ENCODE measurements at regions not wholly inside any gene's neighbourhood (a gene's known extent, or its start where the extent isn't known, plus 50 kb on each side); places are given as distances from the start of the nearest gene placed in this dataset.

DNA sequence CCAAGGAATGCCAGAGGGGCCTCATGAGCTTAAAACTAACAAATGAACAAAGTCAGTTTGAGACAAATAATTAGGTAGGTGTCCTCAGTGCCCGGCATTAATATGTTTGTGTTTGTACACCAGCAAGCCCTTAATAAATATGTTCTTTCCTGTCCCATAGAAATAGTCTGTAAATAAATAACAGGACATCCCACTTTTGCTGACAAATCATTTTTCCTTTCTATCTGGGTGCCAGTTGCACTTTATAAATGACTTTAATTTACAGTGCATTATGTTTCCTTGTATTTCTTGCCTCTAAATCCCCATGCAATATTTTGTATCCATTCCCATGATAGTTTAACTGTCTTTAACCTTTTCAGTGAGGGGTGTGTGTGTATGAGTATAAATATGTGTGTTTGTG lies 170.3 kb downstream of the CBLN1 start:
- Mint-ChIP-seq H3K27ac (no peak overlapping the region), H3K36me3 (no peaks in the 10 kb centered on the region), H3K4me3 (no peak overlapping the region), H3K27me3 (no peaks in the 10 kb centered on the region), H3K9me3 (ENCODE audit: low read depth) (peaks cover 2% of the 10 kb centered on the region), H3K4me1 (no peaks in the 10 kb centered on the region)
- CTCF ChIA-PET = no interaction called here
- no peak for DNase-seq
- ATAC-seq = no peak

GRCh38 chr16:49108611-49109010 lies 173.0 kb downstream of the CBLN1 start:
- Mint-ChIP-seq H3K4me1 (no peaks in the 10 kb centered on the region), H3K9me3 (ENCODE audit: low read depth) (peaks cover 7% of the 10 kb centered on the region), H3K4me3 (no peak overlapping the region), H3K36me3 (no peaks in the 10 kb centered on the region), H3K27ac (no peak overlapping the region), H3K27me3 (no peaks in the 10 kb centered on the region)
- ATAC-seq = no peak
- CTCF ChIA-PET = no interaction called here
- no peak for DNase-seq

- H3K9me3 Mint-ChIP-seq (ENCODE audit: low read depth) = peaks cover 10% of the 10 kb centered on the region
- no peaks in the 10 kb centered on the region for H3K27me3 Mint-ChIP-seq
- H3K4me3 Mint-ChIP-seq = no peak overlapping the region
- DNase-seq = no peak
- no peaks in the 10 kb centered on the region for H3K36me3 Mint-ChIP-seq
- ATAC-seq = no peak
- no peaks in the 10 kb centered on the region for H3K4me1 Mint-ChIP-seq
- H3K27ac Mint-ChIP-seq = no peak overlapping the region
- CTCF ChIA-PET = no interaction called here
These were observed 178.3 kb downstream of the CBLN1 start for GRCh38 chr16:49103298-49103697.

- no peaks in the 10 kb centered on the region for H3K27me3 Mint-ChIP-seq
- H3K4me1 Mint-ChIP-seq = no peaks in the 10 kb centered on the region
- H3K36me3 Mint-ChIP-seq = no peaks in the 10 kb centered on the region
- H3K9me3 Mint-ChIP-seq (ENCODE audit: low read depth) = peaks cover 10% of the 10 kb centered on the region
- no peak overlapping the region for H3K27ac Mint-ChIP-seq
- CTCF ChIA-PET = no interaction called here
- ATAC-seq (no peak), DNase-seq (no peak)
- no peak overlapping the region for H3K4me3 Mint-ChIP-seq
These were observed 179.6 kb downstream of the CBLN1 start for GRCh38 chr16:49101997-49102396.

DNA sequence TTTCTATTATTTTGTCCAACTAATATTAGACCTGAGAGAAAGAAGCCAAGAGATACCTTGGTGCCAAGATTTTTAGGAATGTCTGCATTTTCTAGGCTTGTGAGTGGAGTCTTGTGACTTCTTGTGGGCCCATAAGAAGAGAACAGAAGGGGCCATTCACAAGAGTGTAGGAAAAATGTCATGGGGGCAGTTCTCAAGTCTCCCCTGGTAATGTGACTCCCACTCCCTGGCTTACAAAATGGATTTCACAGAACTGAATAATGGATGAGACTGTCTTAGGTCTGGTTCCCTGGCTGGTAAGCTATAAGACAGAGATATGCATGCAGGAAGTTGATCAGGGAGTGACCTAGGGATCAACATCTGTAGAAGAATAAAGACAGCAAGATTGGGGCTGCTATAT lies 181.3 kb downstream of the CBLN1 start:
- no peaks in the 10 kb centered on the region for H3K27me3 Mint-ChIP-seq
- no peak overlapping the region for H3K4me3 Mint-ChIP-seq
- H3K9me3 Mint-ChIP-seq (ENCODE audit: low read depth) = peaks cover 8% of the 10 kb centered on the region
- DNase-seq (no peak), ATAC-seq (no peak)
- CTCF ChIA-PET = no interaction called here
- H3K4me1 Mint-ChIP-seq = no peaks in the 10 kb centered on the region
- no peaks in the 10 kb centered on the region for H3K36me3 Mint-ChIP-seq
- no peak overlapping the region for H3K27ac Mint-ChIP-seq

GRCh38 chr16:49097964-49098363 lies 183.7 kb downstream of the CBLN1 start:
- CTCF ChIA-PET = no interaction called here
- no peak overlapping the region for H3K27ac Mint-ChIP-seq
- DNase-seq (no peak), ATAC-seq (no peak)
- H3K4me1 Mint-ChIP-seq = no peaks in the 10 kb centered on the region
- no peaks in the 10 kb centered on the region for H3K27me3 Mint-ChIP-seq
- peaks cover 3% of the 10 kb centered on the region for H3K9me3 Mint-ChIP-seq (ENCODE audit: low read depth)
- no peaks in the 10 kb centered on the region for H3K36me3 Mint-ChIP-seq
- H3K4me3 Mint-ChIP-seq = no peak overlapping the region

DNA sequence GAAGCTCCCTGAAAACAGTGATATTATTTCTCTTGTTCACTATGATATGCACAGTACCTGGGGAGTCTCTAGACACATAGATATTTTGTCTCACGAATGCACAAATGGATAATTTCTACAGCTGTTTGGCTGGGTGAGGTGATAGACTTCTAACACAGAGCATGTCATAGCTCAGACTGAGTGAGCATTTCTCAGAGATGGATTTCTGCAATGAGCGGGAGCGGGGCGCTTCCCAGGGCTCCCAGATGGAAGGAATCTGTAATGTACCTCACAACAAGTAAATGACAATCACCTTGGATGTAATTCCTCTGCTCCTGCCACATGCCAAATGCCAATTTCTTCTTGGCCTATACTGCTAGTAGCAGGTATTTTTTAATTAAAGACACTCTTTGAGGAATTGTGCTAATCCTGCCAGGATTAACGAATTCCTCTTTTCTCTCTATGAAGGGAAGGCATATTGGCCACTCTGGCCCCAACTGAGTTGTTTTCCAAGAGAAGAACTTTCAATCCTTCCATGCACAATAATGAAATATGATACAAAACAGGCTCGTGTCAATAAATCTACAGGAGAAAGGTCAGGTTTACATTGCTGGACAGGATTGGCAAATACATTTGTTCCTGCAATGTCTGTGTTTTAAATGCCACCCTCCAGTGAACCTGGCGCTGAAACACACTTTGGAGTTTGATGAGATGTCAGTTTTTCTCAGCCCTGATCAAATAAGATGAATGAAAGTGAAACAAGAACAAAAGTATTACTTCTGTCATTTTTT lies 185.3 kb downstream of the CBLN1 start:
- CTCF ChIA-PET = no interaction called here

DNA sequence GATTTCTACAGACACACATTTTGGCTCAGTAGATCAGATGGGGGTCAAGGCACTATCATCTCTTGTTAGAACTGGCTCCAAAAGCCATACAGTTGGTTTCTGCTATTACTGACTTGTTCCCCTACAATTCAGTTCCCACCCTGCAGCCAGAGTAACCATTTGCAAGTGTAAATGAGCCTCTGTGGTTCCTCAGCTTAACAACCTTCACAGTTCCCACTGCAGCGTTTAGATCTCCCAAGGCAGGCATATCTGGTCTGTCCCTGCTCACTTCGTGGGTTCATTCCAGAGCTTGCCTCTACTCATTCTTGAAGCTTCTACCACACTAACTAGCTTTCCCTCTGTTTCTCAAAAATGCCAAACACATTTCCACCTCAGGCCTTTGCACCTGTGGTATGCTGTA lies 186.1 kb downstream of the CBLN1 start:
- Mint-ChIP-seq H3K27ac (no peak overlapping the region), H3K27me3 (no peaks in the 10 kb centered on the region), H3K4me1 (no peaks in the 10 kb centered on the region), H3K4me3 (no peak overlapping the region), H3K9me3 (ENCODE audit: low read depth) (peaks cover 2% of the 10 kb centered on the region), H3K36me3 (no peaks in the 10 kb centered on the region)
- DNase-seq = no peak
- no peak for ATAC-seq
- CTCF ChIA-PET = no interaction called here

More for the DNA sequence above, 185.3 kb downstream of the CBLN1 start:
- H3K27ac Mint-ChIP-seq = no peak overlapping the region
- H3K4me3 Mint-ChIP-seq = no peak overlapping the region
- peaks cover 2% of the 10 kb centered on the region for H3K9me3 Mint-ChIP-seq (ENCODE audit: low read depth)
- no peaks in the 10 kb centered on the region for H3K27me3 Mint-ChIP-seq
- DNase-seq = no peak
- no peaks in the 10 kb centered on the region for H3K4me1 Mint-ChIP-seq
- no peaks in the 10 kb centered on the region for H3K36me3 Mint-ChIP-seq
- ATAC-seq = no peak

GRCh38 chr16:49094471-49094870 lies 187.2 kb downstream of the CBLN1 start:
- Mint-ChIP-seq H3K27ac (no peak overlapping the region), H3K9me3 (ENCODE audit: low read depth) (no peaks in the 10 kb centered on the region), H3K27me3 (no peaks in the 10 kb centered on the region), H3K4me1 (no peaks in the 10 kb centered on the region), H3K36me3 (no peaks in the 10 kb centered on the region), H3K4me3 (no peak overlapping the region)
- DNase-seq (no peak), ATAC-seq (no peak)
- CTCF ChIA-PET = no interaction called here

DNA sequence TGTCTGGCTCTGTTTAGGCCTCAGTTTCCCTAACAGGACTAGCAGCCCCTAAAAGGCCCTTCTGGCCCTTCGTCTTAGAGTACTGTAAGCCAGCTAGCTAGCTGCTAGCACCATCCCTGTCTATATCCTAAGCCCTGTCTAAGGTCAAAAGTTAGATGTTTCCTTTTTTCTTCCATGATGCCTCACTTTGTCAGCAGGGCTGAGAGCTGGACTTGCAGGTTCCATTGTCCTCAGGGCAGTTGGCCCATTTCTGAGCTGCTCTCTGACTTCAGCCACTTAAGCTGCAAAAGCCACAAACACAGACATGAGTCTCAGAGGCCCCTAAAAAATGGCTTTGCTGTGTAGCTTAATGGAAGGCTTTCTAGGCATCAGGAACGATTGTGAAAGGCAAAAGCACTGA lies 187.7 kb downstream of the CBLN1 start:
- no peak overlapping the region for H3K27ac Mint-ChIP-seq
- ATAC-seq (no peak), DNase-seq (no peak)
- no peaks in the 10 kb centered on the region for H3K36me3 Mint-ChIP-seq
- H3K4me1 Mint-ChIP-seq = no peaks in the 10 kb centered on the region
- CTCF ChIA-PET = no interaction called here
- no peaks in the 10 kb centered on the region for H3K27me3 Mint-ChIP-seq
- no peak overlapping the region for H3K4me3 Mint-ChIP-seq
- no peaks in the 10 kb centered on the region for H3K9me3 Mint-ChIP-seq (ENCODE audit: low read depth)

- no peaks in the 10 kb centered on the region for H3K27me3 Mint-ChIP-seq
- no peaks in the 10 kb centered on the region for H3K4me1 Mint-ChIP-seq
- CTCF ChIA-PET = no interaction called here
- H3K9me3 Mint-ChIP-seq (ENCODE audit: low read depth) = no peaks in the 10 kb centered on the region
- ATAC-seq (no peak), DNase-seq (no peak)
- no peak overlapping the region for H3K4me3 Mint-ChIP-seq
- H3K36me3 Mint-ChIP-seq = no peaks in the 10 kb centered on the region
- no peak overlapping the region for H3K27ac Mint-ChIP-seq
These were observed 188.9 kb downstream of the CBLN1 start for GRCh38 chr16:49092704-49093103.

- H3K4me1 Mint-ChIP-seq = no peaks in the 10 kb centered on the region
- H3K27me3 Mint-ChIP-seq = no peaks in the 10 kb centered on the region
- H3K36me3 Mint-ChIP-seq = no peaks in the 10 kb centered on the region
- CTCF ChIA-PET = no interaction called here
- no peak for ATAC-seq
- H3K27ac Mint-ChIP-seq = no peak overlapping the region
- peaks cover 8% of the 10 kb centered on the region for H3K9me3 Mint-ChIP-seq (ENCODE audit: low read depth)
- H3K4me3 Mint-ChIP-seq = no peak overlapping the region
- no peak for DNase-seq
These were observed 192.1 kb downstream of the CBLN1 start for GRCh38 chr16:49089533-49089932.

DNA sequence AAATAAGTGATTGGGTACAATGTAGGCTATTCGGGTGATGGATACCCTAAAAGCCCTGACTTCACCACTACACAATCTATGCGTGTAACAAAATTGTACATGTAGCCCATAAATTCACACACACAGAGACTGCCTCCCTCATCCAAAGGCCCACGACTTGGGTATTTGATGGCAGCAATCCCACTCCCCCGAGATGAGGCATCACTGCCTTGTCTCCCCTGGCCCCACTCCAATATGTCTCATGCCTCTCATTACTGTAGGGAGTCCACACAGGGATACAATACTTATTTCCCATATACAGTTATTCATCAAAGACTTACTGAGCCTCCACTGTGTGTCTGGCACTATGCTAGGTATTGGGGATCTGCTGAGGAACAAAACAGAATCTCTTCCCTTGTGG lies 192.6 kb downstream of the CBLN1 start:
- CTCF ChIA-PET = no interaction called here
- ATAC-seq = no peak
- no peaks in the 10 kb centered on the region for H3K27me3 Mint-ChIP-seq

DNA sequence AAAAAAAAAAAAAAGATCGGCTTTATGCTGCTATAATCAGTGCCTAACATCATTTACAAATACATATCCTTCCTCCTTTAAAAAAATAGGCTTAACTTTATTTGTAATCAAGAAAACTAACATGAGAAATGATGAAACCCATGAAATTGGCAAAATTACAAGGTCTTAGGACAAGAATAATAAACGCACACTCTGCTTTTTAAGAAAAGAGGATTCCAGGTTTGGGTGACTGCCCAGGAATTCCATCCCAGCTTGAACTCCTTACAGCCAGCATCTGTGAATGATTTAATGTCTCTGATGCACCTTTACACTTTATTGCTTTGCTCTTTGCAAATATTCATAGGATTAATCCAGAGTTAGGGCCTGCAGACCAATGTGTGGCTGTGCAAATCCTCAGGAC lies 196.0 kb downstream of the CBLN1 start:
- Mint-ChIP-seq H3K27me3 (no peaks in the 10 kb centered on the region), H3K4me3 (no peak overlapping the region), H3K4me1 (no peaks in the 10 kb centered on the region), H3K36me3 (no peaks in the 10 kb centered on the region), H3K27ac (no peak overlapping the region), H3K9me3 (ENCODE audit: low read depth) (peaks cover 15% of the 10 kb centered on the region)
- CTCF ChIA-PET = no interaction called here
- DNase-seq = no peak
- no peak for ATAC-seq

More for the DNA sequence above, 192.6 kb downstream of the CBLN1 start:
- Mint-ChIP-seq H3K4me1 (no peaks in the 10 kb centered on the region), H3K9me3 (ENCODE audit: low read depth) (peaks cover 11% of the 10 kb centered on the region), H3K36me3 (no peaks in the 10 kb centered on the region), H3K27ac (no peak overlapping the region), H3K4me3 (no peak overlapping the region)
- no peak for DNase-seq

All from activated CD8-positive, alpha-beta memory T cell treated with anti-CD3 and anti-CD28 coated beads, Interleukin-2, amount 10 ng/mL, durations not matched to agents 7 days and 5 days (primary cell).